ENCODE measurements at regions not wholly inside any gene's neighbourhood (a gene's known extent, or its start where the extent isn't known, plus 50 kb on each side); places are given as distances from the start of the nearest gene placed in this dataset.

DNA sequence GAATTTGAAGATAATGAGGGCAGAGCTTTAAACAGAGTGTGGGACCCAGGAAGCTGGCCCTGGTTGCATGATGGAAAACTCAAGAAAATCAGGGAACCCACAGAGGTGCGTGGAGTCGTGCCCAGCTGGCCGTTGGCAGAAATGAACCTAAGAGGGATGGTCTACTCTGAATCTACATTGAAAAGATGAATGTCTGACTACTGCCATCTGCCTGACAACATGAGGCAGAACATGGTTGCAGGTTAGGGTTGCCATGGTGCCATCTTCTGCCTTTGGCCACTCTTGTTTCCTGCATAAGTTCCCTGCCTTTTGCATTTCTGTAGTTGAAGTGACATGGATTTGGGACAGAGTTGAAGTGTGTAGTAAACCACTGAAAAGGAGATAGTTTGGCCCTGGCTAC, 138.5 kb upstream of the COBL start:
- WGBS (ENCODE audit: insufficient coverage, insufficient read length): no CpG with 5 or more reads among the region's 3 CpGs
- Histone ChIP-seq H3K27me3 (ENCODE audit: control insufficient read depth, insufficient read depth, low read length) (no peaks in the 10 kb centered on the region), H3K4me3 (ENCODE audit: low read length) (no peak overlapping the region), H3K27ac (ENCODE audit: low read length) (no peak overlapping the region), H3K4me1 (ENCODE audit: control insufficient read depth, insufficient read depth, low read length) (peaks cover 9% of the 10 kb centered on the region), H3K36me3 (ENCODE audit: control insufficient read depth, insufficient read depth, low read length) (no peaks in the 10 kb centered on the region), H3K9me3 (ENCODE audit: control insufficient read depth, insufficient read depth, low read length) (no peaks in the 10 kb centered on the region)
- DNase-seq (ENCODE audit: low read depth, low spot score): no peak

DNA sequence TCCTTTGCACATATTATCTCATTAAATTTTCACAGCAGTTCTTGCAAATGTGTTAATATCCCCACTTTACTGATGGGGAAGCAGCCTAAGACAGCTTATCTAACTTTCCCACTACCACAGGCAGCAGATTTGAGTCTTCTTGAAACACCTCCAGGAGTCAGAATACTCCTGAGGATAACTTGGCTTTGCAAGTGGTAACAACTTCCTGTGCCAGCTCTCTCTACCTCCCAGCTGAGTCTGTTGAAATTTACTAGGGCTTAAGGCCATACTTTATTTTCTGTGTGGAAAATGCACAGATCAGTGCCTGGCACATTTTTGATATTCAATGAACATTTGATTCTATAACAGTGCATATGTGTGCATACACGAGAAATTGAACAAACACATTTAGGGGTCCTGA, 136.1 kb upstream of the COBL start:
- H3K36me3 ChIP-seq (ENCODE audit: control insufficient read depth, insufficient read depth, low read length): no peaks in the 10 kb centered on the region
- no peaks in the 10 kb centered on the region for H3K27me3 ChIP-seq (ENCODE audit: control insufficient read depth, insufficient read depth, low read length)
- no peaks in the 10 kb centered on the region for H3K9me3 ChIP-seq (ENCODE audit: control insufficient read depth, insufficient read depth, low read length)
- H3K4me1 ChIP-seq (ENCODE audit: control insufficient read depth, insufficient read depth, low read length): peaks cover 9% of the 10 kb centered on the region
- H3K4me3 ChIP-seq (ENCODE audit: low read length): no peak overlapping the region
- H3K27ac ChIP-seq (ENCODE audit: low read length): no peak overlapping the region
- WGBS (ENCODE audit: insufficient coverage, insufficient read length): no CpG with 5 or more reads among the region's 1 CpG
- DNase-seq (ENCODE audit: low read depth, low spot score): no peak

DNA sequence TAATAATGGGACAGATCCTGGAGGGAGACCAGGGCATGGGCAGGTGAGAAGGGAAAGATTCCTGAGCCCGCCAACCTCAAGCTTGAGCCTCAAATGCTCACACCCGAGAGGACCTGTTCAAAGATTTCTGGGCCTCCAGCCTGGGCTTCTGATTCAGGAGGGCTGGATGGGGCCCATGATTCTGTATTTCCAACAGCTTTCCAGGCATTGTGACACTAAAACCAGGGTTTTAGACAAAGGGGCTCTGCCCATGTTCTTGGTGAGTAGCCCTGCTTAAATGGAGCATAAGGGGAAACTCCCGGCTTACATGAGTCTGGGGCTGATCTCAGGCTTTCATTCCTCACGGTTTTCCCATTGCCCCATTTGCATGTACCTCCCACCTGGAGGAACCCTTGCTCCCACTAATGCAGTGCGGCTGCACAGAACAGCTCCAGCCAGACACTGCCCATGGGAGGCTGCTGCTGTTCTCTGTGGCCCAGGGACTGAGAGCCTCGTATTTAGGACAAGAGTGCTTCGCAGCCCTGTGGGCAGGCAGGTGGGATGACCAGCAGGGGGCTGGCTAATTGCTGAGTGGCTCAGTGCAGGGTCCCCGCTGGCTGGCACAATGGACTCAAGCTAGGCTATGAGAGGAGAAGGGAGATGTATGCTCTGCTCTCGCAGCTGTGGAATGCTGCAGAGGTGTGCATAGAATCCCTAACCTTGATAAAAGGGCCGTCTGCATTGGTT, 135.3 kb upstream of the COBL start:
- Histone ChIP-seq H3K4me1 (ENCODE audit: control insufficient read depth, insufficient read depth, low read length) (peaks cover 8% of the 10 kb centered on the region), H3K36me3 (ENCODE audit: control insufficient read depth, insufficient read depth, low read length) (no peaks in the 10 kb centered on the region), H3K27ac (ENCODE audit: low read length) (no peak overlapping the region), H3K9me3 (ENCODE audit: control insufficient read depth, insufficient read depth, low read length) (no peaks in the 10 kb centered on the region), H3K27me3 (ENCODE audit: control insufficient read depth, insufficient read depth, low read length) (no peaks in the 10 kb centered on the region), H3K4me3 (ENCODE audit: low read length) (no peak overlapping the region)
- no CpG with 5 or more reads among the region's 10 CpGs for WGBS (ENCODE audit: insufficient coverage, insufficient read length)
- no peak for DNase-seq (ENCODE audit: low read depth, low spot score)

DNA sequence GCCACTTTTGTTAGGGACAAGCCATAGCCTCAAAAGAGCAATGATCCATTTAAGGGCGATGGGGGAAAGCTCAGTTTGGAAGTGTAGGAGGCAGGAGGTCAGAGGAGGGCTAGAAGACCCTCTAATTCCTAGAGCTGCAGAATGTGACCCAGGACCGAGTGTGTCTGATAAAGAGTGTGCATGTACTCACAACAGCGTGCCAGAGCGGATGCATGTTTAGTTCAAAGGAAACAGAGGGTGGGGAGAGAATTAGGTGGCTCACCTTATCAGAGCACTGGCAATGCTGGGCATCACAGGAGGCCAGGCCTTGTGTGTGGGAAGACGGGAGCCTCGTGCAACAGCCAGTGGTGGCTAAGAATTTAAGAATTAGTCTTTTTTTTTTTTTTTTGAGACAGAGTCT, 133.9 kb upstream of the COBL start:
- WGBS (ENCODE audit: insufficient coverage, insufficient read length): no CpG with 5 or more reads among the region's 6 CpGs
- no peak overlapping the region for H3K4me3 ChIP-seq (ENCODE audit: low read length)
- H3K36me3 ChIP-seq (ENCODE audit: control insufficient read depth, insufficient read depth, low read length): no peaks in the 10 kb centered on the region
- H3K27me3 ChIP-seq (ENCODE audit: control insufficient read depth, insufficient read depth, low read length): no peaks in the 10 kb centered on the region
- no peaks in the 10 kb centered on the region for H3K9me3 ChIP-seq (ENCODE audit: control insufficient read depth, insufficient read depth, low read length)
- H3K4me1 ChIP-seq (ENCODE audit: control insufficient read depth, insufficient read depth, low read length): peaks cover 9% of the 10 kb centered on the region
- H3K27ac ChIP-seq (ENCODE audit: low read length): no peak overlapping the region
- DNase-seq (ENCODE audit: low read depth, low spot score): no peak

DNA sequence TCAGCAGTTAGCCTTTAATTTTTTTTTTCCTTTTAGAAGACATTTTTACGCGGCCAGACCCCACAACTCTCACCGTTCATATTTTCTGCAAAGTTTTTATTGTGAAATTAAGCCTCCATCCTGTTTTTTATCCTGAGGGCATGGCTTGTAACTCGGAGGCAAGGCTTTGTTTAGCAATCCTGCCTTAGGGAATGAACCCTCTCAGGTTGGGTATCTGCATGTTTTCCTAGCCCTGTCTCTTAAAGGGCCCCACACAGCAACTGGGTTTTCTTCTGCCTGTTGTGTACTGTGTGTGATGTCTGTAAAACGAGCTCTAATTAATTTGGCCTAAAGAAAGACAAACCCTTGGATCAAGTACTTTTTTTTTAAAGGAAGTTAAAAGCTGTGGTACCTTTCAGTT, 130.2 kb upstream of the COBL start:
- DNase-seq (ENCODE audit: low read depth, low spot score): no peak
- H3K4me3 ChIP-seq (ENCODE audit: low read length): no peak overlapping the region
- no CpG with 5 or more reads among the region's 5 CpGs for WGBS (ENCODE audit: insufficient coverage, insufficient read length)

DNA sequence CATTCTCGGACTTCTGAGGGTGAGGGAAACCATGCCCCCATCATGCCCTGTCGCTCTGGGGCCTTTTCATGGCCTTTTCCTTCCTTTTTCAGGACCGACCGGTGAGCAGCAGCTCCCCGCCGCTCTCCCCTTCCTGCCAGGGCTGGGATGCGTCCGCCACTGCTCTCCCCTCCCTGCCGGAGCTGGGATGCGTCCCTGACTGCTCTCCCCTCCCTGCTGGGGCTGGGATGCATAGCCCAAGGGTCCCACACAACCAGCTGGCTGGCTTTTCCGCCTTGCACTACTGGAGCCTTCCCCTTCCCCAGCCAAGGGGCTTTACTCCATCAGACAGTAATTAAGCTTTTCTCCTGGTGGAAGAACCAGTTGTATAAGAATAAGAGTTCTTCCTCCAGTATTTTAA, 129.7 kb upstream of the COBL start:
- Histone ChIP-seq H3K27me3 (ENCODE audit: control insufficient read depth, insufficient read depth, low read length) (no peaks in the 10 kb centered on the region), H3K27ac (ENCODE audit: low read length) (no peak overlapping the region)
- WGBS (ENCODE audit: insufficient coverage, insufficient read length): no CpG with 5 or more reads among the region's 11 CpGs

More for the DNA sequence above, 130.2 kb upstream of the COBL start:
- H3K27ac ChIP-seq (ENCODE audit: low read length): no peak overlapping the region
- H3K36me3 ChIP-seq (ENCODE audit: control insufficient read depth, insufficient read depth, low read length): no peaks in the 10 kb centered on the region
- H3K4me1 ChIP-seq (ENCODE audit: control insufficient read depth, insufficient read depth, low read length): 0 out of 2 replicates have a peak, but pooled peaks cover 1% of the 10 kb centered on the region
- peaks cover 2% of the 10 kb centered on the region; the same call in 1 of the 2 replicates for H3K9me3 ChIP-seq (ENCODE audit: control insufficient read depth, insufficient read depth, low read length)
- no peaks in the 10 kb centered on the region for H3K27me3 ChIP-seq (ENCODE audit: control insufficient read depth, insufficient read depth, low read length)

DNA sequence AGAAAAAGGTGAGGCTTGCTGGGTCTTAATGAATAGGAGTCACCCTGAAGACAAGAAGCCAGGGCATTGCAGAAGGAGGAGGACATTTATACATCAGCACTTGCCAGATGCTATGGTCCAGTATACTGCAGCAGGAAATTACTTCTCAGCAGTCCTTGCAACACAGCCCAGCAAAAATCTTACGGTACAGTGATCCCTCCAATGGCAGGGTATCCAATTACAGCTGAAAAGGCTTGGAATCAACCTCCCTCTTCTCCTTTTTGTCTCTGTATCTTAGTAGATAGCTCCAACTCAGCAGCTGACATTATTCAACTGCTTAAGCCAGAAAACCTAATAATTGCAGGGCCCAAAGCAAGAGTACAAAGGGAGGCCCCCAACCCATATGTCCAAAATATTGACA, 128.3 kb upstream of the COBL start:
- Histone ChIP-seq H3K36me3 (ENCODE audit: control insufficient read depth, insufficient read depth, low read length) (no peaks in the 10 kb centered on the region), H3K27me3 (ENCODE audit: control insufficient read depth, insufficient read depth, low read length) (no peaks in the 10 kb centered on the region), H3K4me1 (ENCODE audit: control insufficient read depth, insufficient read depth, low read length) (0 out of 2 replicates have a peak, but pooled peaks cover 1% of the 10 kb centered on the region), H3K9me3 (ENCODE audit: control insufficient read depth, insufficient read depth, low read length) (peaks cover 2% of the 10 kb centered on the region; the same call in 1 of the 2 replicates), H3K27ac (ENCODE audit: low read length) (no peak overlapping the region), H3K4me3 (ENCODE audit: low read length) (no peak overlapping the region)
- no CpG with 5 or more reads among the region's 1 CpG for WGBS (ENCODE audit: insufficient coverage, insufficient read length)
- no peak for DNase-seq (ENCODE audit: low read depth, low spot score)

More for the DNA sequence above, 129.7 kb upstream of the COBL start:
- no peaks in the 10 kb centered on the region for H3K36me3 ChIP-seq (ENCODE audit: control insufficient read depth, insufficient read depth, low read length)
- no peak overlapping the region for H3K4me3 ChIP-seq (ENCODE audit: low read length)
- H3K9me3 ChIP-seq (ENCODE audit: control insufficient read depth, insufficient read depth, low read length): peaks cover 2% of the 10 kb centered on the region; the same call in 1 of the 2 replicates
- H3K4me1 ChIP-seq (ENCODE audit: control insufficient read depth, insufficient read depth, low read length): 0 out of 2 replicates have a peak, but pooled peaks cover 1% of the 10 kb centered on the region
- DNase-seq (ENCODE audit: low read depth, low spot score): no peak

DNA sequence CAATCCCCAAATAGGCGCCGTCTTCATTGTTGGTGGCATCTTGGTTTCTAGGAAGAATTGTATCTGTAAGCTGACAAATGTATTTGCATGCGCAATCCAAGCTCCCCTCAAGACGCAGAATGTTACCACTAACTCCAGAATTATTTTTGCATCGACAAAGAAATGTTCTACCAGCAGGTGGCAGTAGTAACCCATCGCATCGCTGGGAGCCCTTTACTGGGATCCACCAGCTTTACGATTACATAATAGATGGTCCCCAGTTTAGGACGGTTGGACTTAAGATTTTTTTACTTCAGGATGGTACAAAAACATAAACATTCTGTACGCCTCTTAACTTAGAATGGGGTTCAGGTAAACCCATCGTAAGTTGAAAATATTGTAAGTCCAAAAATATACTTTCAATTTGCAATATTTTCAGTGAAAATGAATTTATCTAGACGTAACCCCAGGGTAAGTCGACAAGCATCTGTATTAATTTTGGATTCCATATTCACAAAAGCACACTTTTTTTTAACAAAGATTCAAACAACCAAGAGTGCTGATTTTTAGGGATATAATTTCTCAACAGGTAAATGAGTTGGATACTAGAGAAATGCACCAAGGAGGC, 114.0 kb upstream of the COBL start:
- no peak for DNase-seq (ENCODE audit: low read depth, low spot score)
- no CpG with 5 or more reads among the region's 13 CpGs for WGBS (ENCODE audit: insufficient coverage, insufficient read length)
- H3K4me1 ChIP-seq (ENCODE audit: control insufficient read depth, insufficient read depth, low read length): no peaks in the 10 kb centered on the region
- H3K36me3 ChIP-seq (ENCODE audit: control insufficient read depth, insufficient read depth, low read length): no peaks in the 10 kb centered on the region
- no peak overlapping the region for H3K27ac ChIP-seq (ENCODE audit: low read length)
- no peak overlapping the region for H3K4me3 ChIP-seq (ENCODE audit: low read length)
- H3K27me3 ChIP-seq (ENCODE audit: control insufficient read depth, insufficient read depth, low read length): no peaks in the 10 kb centered on the region
- H3K9me3 ChIP-seq (ENCODE audit: control insufficient read depth, insufficient read depth, low read length): no peaks in the 10 kb centered on the region

DNA sequence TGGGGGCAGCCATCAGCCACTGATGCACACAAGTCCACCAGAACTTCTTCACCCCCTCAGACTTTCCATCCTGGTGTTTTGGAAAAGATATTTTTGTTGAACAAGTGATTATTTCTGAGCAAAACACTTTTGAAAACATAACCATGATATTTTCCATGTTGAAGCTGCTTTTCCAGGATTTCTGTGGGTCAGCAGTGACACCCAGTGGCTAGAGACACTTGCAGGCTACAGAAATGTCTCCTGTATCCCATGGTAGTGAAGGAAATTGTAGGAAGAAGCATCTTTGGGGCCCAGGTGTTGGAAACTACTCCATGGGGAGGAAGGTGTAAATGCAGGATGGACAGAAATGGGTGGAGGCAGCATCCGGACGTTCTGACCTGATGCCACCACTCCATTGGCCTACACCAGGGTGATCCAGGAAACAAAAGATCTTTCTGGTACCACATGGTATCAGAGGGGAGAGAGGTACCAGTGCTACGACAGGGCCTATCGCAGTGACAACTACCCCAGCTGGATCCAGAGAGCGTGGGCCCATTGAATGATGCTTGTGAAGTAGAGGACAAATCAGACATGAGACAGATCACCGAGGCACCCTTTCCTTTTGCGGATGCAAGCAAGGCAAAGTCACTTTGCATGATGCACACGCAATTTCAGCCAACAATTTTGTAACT, 111.7 kb upstream of the COBL start:
- H3K27ac ChIP-seq (ENCODE audit: low read length): no peak overlapping the region
- no peak for DNase-seq (ENCODE audit: low read depth, low spot score)
- no peaks in the 10 kb centered on the region for H3K36me3 ChIP-seq (ENCODE audit: control insufficient read depth, insufficient read depth, low read length)

DNA sequence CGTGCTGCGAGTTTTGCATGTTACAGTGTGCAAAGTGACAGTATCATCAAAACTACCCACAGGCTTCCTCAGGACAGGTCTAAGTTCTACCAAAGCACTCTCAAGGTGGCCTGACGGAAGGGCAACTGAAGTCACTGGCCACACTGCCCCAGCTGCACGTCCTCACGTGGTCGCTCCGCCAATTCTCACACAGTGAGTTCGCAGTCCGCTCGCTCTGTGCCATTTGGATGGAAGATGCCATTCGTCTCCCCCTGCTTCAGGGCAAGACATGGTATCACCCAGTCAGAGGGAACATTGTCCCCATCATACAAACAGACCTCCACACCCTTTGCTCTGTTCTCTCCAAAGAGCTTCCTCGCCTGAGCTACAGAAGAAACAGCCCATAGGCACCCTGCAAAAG, 109.6 kb upstream of the COBL start:
- H3K4me1 ChIP-seq (ENCODE audit: control insufficient read depth, insufficient read depth, low read length): no peaks in the 10 kb centered on the region
- H3K27me3 ChIP-seq (ENCODE audit: control insufficient read depth, insufficient read depth, low read length): no peaks in the 10 kb centered on the region
- H3K4me3 ChIP-seq (ENCODE audit: low read length): no peak overlapping the region
- H3K9me3 ChIP-seq (ENCODE audit: control insufficient read depth, insufficient read depth, low read length): no peaks in the 10 kb centered on the region
- no peak overlapping the region for H3K27ac ChIP-seq (ENCODE audit: low read length)
- no peaks in the 10 kb centered on the region for H3K36me3 ChIP-seq (ENCODE audit: control insufficient read depth, insufficient read depth, low read length)
- DNase-seq (ENCODE audit: low read depth, low spot score): no peak
- no CpG with 5 or more reads among the region's 12 CpGs for WGBS (ENCODE audit: insufficient coverage, insufficient read length)

More for the DNA sequence above, 111.7 kb upstream of the COBL start:
- no peaks in the 10 kb centered on the region for H3K4me1 ChIP-seq (ENCODE audit: control insufficient read depth, insufficient read depth, low read length)
- no CpG with 5 or more reads among the region's 8 CpGs for WGBS (ENCODE audit: insufficient coverage, insufficient read length)
- H3K27me3 ChIP-seq (ENCODE audit: control insufficient read depth, insufficient read depth, low read length): no peaks in the 10 kb centered on the region
- H3K4me3 ChIP-seq (ENCODE audit: low read length): no peak overlapping the region
- no peaks in the 10 kb centered on the region for H3K9me3 ChIP-seq (ENCODE audit: control insufficient read depth, insufficient read depth, low read length)

All from iPS DF 6.9 (cell line).